CD4-positive, alpha-beta T cell treated with Interleukin-12 subunit alpha and Interleukin-12 subunit beta, for 1 hour (primary cell): ENCODE measurements at regions not wholly inside any gene's neighbourhood (a gene's known extent, or its start where the extent isn't known, plus 50 kb on each side); places are given as distances from the start of the nearest gene placed in this dataset.

Experiments used
- DNase-seq: peaks from one replicate; pipeline ENCODE4 v3.0.0-alpha.2; 2020

DNA sequence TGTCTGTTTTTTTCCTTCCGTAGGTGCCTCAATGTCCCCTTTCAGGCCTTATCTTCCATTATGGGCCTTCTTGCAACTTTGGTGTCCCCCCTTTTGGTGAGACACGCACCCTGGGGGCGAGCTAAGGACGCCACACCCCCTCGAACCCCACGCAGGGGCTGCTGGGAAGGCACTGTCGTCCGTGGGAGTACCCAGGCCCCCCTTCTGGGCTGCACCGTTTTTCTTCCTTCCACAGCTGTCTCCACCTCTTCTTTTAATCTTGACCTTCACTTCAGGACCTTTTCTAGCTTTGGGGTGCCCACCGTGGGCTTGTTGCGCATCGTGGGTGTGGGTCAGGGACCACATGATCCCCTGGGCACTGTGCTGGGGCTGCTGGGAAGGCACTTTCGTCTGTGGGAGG lies 271.8 kb downstream of the ALG10 start:
- no peak for DNase-seq

DNA sequence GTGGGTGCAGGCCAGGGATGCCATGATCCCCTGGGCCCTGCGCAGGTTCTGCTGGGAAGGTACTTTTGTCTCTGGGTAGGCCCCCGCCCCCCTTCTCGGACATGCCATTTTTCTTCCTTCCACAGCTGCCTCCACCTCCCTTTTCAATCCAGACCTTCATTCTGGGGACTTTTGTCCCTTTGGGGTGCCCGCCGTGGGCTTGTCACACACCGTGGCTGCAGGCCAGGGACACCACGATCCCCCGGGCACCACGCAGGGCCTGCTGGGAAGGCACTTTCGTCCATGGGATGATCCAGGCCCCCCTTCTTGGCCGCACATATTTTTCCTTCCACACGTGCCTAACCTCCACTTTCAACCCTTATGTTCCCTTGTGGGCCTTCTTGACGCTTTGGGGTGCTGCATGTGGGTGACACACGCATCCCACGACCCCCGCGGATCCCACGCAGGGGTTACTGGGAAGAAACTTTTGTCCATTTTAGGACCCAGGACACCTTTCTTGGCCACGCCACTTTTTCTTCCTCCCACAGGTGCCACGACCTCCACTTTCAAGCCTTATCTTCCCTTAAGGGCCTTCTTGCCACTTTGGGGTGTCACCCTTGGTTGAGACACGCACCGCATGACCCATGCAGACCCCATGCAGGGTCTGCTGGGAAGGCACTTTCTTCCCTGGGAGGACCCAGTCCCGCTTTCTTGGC lies 272.5 kb downstream of the ALG10 start:
- DNase-seq, result no peak

DNA sequence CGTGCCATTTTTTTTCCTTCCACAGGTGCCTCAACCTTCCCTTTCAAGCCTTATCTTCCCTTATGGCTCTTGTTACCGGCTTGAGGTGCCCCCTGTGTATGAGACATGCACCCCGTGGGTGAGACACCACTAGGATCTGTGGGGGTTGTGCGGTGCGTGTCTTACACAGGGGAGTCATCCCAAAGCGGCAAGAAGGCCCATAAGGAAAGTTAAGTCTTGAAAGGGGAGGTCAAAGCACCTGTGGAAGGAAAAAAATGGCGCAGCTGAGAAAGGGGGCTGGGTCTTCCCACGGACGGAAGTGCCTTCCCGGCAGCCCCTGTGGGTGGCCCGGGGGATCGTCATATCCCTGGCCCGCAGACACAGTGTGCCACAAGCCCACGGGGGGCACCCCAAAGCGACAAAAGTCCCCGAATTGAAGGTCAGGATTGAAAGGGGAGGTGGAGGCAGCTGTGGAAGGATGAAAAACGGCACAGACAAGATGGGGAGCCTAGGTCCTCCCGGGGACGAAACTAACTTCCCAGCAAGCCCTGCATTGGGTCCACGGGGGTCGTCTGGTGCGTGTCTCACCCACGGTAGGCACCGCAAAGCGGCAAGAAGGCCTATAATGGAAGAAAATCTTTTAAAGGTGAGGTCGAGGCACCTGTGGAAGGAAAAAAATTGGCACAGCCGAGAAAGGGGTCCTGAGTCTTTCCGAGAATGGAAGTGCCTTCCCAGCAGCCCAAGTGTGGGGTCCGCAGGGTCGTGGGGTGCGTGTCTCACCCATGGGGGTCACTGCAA lies 273.3 kb downstream of the ALG10 start:
- DNase-seq, result no peak

DNA sequence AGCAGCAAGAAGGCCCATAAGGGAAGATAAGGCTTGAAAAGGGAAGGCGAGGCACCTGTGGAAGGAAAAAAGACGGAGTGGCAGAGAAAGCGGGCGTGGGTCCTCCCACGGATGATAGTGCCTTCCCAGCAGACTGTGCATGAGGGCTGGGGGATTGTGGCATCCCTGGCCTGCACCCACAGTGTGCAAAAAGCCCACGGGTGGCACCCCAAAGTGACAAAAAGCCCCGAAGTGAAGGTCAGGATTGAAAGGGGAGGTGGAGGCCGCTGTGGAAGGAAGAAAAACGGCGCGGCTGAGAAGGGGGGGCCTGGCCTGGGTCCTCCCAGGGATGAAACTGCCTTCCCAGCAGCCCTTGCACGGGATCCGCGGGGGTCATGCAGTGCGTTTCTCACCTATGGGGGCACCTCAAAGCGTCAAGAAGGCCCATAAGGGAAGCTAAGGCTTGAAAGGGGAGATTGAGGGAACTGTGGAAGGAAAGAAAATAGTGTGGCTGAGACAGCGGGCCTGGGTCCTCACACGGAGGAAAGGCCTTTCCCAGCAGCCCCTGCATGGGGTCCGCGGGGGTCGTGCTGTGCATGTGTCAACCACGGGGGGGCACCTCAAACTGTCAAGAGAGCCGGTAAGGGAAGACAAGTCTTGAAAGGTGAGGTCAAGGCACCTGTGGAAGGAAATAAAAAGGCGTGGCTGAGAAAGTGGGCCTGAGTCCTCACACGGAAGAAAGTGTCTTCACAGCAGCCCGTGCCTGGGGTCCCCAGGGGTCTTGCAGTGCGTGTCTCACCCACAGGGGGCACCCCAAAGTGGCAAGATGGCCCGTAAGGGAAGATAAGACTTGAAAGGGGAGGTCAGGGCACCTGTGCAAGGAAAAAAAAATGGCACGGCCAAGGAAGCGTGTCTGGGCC lies 274.1 kb downstream of the ALG10 start:
- no peak for DNase-seq

DNA sequence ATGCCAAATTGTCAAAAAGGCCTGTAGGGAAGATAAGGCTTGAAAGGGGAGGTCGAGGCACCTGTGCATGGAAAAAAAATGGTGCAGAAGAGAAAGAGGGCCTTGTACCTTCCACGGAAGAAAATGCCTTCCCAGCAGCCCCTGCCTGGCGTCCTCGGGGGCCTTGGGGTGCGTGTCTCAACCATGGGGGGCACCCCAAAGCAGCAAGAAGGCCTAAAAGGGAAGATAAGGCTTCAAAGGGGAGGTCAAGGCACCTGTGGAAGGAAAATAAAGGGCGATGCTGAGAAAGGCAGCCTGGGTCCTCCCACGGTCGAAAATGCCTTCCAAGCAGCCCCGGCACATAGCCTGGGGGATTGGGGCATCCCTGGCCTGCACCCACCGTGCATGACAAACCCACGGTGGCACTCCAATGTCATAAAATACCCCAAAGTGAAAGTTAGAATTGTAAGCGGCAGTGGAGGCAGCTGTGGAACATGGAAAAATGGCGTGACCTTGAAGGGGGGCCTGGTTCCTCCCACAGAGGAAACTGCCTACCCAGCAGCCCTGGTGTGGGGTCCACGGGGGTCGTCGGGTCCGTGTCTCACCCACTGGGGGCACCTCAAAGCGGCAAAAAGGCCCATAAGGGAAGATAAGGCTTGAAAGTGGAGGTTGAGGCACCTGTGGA lies 275.0 kb downstream of the ALG10 start:
- DNase-seq, result no peak

DNA sequence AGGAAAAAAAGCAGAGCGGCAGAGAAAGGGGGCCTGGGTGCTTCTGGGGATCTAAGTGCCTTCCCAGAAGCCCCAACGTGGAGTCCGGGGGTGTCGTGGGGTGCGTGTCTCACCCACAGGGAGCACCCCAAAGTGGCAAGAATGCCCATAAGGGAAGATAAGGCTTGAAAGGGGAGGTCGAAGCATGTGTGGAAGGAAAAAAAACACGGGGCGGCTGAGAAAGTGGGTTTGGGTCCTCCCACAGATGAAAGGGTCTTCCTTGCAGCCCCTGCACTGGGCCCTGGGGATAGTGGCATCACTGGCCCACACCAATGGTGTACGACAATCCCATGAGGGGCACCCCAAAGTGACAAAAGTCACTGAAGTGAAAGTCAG lies 275.5 kb downstream of the ALG10 start:
- DNase-seq, result no peak

DNA sequence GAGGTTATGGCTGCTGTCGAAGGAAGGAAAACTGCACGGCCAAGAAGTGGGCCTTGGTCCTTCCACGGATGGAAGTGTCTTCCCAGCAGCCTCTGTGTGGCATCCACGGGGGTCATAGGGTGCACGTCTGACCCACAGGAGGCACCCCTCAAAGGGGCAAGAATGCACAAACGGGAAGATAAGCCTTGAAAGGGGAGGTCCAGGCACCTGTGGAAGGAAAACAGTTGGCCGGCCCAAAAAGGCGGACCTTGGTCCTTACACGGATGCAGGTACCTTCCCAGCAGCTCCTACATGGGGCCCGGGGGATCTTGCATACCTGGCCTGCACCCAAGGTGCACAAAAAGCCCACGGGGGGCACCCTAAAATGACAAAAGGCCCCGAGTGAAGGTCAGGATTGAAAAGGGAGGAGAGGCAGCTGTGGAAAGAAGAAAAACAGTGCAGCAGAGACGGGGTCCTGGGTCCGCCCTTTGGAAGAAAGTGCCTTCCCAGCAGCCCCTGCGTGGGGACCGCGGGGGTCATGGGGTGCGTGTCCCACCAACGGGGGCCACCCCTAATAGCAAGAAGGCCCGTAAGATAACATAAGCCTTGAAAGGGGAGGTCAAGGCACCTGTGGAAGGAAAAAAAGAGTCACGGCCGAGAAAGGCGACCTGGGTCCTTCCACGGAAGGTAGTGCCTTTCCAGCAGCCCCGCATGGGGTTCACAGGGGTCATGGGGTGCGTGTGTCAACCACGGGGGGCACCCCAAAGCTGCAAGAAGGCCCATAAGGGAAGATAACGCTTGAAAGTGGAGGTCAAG lies 276.1 kb downstream of the ALG10 start:
- no peak for DNase-seq

DNA sequence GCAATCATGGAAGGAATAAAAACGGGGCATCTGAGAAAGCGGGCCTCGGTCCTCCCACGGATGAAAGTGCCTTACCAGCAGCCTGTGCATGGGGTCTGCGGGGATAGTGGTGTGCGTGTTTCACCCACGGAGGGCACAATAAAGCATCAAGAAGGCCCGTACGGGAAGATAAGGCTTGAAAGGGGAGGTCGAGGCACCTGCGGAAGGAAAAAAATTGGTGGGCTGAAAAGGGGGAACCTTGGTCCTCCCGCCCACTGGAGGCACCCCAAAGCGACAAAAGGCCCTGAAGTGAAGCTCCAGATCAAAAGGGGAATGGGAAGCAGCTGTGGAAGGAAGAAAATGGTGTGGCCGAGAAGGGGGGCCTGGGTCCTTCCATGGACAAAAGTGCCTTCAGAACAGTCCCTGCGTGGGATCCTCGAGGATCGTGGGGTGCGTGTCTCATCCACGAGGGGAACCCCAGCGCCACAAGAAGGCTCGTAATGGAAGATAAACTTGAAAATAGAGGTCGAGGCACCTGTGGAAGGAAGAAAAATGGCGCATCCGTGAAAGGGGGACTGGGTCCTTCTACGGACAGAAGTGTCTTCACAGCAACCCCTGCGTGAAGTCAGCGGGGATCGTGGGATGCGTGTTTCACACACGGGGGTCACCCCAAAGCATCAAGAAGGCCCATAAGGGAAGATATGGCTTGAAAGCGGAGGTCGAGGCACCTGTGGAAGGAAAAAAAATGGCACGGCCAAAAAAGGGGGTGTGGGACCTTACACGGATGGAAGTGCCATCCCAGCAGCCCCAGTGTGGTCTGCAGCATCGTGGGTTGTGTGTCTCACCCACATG lies 276.9 kb downstream of the ALG10 start:
- no peak for DNase-seq

DNA sequence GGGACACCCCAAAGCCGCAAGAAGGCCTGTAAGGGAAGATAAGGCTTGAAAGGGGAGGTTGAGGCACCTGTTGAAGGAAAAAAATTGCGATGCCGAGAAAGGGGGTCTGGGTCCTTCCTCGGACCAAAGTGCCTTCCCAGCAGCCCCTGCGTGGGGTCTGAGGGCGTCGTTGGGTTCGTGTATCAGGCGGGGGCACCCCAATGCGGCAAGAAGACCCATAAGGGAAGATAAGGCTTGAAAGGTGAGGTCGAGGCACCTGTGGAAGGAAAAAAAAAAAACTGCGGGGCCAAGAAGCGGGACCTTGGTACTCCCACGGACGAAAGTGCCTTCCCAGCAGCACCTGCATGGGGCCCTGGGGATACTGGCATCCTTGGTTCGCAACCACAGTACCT lies 277.5 kb downstream of the ALG10 start:
- DNase-seq, result no peak

DNA sequence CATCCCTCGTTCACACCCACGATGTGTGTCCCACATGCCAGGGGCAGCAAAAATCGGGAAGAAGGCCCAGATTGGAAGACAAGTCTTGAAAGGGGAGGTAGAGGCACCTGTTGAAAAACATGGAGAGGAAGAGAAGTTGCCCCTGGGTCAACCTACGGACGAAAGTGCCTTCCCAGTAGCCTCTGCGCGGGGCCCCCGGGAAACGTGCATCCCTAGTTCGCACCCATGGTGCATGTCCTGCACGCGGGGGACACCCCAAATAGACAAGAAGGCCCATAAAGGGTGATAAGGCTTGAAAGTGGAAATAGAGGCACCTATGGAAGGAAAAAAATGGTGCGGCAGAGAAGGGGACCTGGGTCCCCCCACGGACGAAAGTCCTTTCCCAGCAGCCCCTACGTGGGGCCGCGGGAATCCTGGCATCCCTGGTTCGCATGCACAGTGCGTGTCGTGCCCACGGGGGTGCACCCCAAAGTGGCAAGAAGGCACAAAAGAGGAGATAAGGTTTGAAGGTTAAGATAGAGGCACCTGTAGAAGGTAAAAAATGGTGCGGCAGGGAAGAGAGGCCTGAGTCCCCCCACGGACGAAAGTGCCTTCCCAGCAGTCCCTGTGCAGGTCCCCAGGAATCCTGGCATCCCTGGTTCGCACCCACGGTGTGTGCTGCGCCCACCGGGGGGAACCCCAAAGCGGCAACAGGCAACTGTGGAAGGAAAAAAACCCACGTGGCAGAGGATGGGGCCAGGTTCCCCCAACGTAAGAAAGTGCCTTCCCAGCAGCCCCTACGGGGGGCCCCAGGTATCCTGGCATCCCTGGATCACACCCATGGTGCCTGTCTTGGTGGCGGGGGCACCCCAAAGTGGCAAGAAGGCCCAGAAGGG lies 278.3 kb downstream of the ALG10 start:
- no peak for DNase-seq

DNA sequence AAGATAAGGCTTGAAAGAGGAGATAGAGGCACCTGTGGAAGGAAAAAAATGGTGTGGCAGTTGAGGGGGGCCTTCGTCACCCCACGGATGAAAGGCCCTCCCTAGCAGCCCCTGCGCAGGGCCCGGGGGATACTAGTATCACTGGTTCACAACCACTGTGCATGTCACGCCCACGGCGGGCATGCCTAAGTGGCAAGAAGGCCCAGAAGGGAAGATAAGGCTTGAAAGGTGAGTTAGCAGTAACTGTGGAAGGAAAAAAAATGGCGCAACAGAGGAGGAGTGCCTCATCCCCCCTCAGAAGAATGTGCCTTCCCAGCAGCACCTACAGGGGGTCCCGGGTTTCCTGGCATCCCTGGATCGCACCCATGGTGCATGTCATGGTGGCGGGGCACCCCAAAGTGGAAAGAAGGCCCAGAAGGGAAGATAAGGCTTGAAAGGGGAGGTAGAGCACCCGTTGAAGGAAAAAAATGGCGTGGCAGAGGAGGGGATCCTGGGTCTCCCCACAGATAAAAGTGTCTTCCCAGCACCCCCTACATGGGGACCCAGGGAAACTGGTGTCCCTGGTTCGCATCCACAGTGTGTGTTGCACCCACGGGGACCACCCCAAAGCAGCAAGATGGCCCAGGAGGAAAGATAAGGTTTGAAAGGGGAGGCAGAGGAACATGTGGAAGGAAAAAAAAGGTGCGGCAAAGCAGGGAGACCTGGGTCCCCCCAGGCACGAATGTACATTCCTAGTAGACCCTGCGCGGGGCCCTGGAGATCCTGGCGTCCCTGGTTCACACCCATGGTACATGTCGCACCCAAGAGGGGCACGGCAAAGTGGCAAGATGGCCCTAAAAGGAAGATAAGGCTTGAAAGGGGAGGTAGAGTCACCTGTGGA lies 279.2 kb downstream of the ALG10 start:
- DNase-seq, result no peak

DNA sequence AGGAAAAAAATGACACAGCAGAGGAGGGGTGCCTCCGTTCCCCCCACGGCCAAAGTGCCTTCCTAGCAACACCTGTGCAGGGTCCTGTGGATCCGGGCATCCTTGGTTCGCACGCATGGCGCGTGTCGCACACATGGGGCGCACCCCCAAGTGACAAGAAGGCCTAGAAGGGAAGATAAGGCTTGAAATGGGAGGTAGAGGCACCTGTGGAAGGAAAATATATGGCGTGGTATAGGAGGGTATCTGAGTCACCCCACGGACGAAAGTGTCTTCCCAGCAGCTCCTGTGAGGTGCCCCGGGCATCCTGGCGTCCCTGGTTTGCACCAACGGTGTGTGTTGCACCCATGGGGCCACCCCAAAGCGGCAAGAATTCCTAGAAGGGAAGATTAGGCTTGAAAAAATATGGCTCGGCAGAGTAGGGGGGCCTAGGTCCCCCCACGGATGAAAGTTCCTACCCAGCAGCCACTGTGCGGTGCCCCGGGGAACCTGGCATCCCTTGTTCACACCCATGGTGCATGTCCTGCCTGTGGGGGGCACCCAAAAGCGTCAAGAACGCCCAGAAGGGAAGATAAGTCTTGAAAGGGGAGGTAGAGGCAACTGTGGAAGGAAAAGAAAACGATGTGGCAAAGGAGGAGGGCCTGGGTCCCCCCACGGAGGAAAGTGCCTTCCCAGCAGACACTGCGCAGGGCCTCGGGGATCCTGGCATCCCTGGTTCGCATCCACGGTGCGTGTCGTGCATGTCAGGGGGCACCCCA lies 280.0 kb downstream of the ALG10 start:
- DNase-seq, result no peak

DNA sequence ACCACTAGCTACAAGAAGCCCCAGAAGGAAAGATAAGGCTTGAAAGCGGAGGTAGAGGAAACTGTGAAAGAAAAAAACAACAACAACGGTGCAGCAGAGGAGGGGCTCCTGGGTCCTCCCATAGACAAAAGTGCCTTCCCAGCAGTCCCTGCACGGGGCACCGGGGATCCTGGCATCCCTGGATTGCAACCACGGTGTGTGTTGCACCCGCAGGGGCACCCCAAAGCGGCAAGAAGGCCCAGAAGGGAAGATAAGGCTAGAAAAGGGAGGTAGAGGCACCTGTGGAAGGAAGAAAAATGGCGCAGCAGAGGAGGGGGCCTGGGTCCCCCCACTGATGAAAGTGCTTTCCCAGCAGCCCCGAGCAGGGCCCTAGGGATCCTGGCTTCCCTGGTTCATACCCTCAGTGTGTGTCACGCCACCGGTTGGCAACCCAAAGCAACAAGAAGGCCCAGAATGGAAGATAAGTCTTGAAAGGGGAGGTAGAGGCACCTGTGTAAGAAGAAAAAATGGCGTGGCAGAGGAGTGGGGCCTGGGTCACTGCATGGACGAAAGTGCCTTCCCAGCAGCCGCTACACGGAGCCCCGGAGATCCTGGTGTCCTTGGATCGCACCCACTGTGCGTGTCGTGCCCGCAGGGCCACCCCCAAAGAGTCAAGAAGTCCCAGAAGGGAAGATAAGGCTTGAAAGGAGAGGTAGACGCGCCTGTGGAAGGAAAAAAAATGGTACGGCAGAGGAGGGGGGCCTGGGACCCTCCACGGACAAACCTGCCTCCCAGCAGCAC lies 281.0 kb downstream of the ALG10 start:
- no peak for DNase-seq

DNA sequence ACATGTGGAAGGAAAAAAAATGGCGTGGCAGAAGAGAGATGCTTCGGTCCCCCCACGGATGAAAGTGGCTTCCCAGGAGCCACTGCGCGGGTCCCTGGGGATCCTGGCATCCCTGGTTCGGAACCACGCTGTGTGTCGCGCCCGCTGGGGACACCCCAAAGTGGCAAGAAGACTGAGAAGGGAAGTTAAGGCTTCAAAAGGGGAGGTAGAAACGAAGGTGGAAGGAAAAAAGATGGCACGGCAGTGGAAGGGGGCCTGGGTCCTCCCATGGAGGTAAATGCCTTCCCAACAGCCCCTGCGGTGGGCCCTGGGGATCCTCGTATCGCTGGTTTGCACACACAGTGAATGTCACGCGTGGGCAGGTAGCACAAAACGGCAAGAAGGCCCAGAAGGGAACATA lies 281.7 kb downstream of the ALG10 start:
- DNase-seq, result no peak

DNA sequence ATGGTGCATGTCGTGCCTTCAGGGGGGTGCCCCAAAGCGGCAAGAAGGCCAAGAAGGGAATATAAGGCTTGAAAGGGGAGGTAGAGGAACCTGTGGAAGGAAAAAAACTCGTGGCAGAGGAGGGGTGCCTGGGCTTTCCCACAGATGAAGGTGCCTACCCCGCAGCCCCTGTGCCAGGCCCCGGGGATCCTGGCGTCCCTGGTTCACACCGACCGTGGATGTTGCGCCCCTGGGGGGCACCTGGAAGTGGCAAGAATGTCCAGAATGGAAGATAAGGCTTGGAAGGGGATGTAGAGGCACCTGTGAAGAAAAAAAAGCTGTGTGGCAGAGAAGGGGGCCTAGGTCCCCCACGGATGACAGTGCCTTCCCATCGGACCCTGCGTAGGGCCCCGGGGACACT lies 282.2 kb downstream of the ALG10 start:
- DNase-seq, result no peak

DNA sequence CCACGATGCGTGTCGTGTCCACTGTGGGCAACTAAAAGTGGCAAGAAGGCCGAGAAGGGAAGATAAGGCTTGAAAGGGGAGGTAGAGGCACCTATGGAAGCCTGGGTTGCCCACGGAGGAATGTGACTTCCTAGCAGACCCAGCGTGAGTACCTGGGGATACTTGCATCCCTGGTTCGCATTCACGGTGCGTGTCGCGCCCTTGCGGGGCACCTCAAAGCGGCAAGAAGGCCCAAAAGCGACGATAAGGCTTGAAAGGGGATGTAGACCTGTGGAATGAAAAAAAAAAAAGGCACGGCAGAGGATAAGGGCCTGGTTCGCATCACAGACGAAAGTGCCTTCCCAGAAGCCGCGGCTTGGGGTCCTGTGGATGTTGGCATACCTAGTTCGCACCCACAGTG lies 282.9 kb downstream of the ALG10 start:
- DNase-seq, result no peak

DNA sequence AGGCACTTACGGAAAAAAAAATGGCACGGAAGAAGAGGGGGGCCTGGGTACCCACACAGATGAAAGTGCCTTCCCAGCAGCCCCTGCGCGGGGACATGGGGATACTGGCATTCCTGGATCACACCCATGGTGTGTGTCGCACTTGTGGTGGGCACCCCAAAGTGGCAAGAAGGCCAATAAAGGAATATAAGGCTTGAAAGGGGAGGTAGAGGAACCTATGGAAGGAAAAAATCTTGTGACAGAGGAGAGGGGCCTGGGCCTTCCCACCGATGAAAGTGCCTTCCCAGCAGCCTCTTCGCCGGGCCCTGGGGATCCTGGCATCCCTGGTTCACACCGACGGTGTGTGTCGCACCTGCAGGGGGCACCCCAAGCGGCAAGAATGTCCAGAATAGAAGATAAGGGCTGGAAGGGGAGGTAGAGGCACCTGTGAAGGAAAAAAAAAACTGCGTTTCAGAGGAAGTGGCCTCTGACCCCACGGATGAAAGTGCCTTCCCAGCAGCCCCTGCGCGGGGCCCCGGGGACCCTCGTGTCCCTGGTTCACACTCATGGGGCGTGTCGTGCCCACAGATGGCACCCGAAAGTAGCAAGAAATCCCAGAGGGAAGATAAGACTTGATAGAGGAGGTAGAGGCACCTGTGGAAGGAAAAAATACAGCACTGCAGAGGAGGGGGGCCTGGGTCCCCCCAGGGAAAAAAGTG lies 284.0 kb downstream of the ALG10 start:
- no peak for DNase-seq
